Vagina (tissue), 2 donors: ENCODE measurements at regions not wholly inside any gene's neighbourhood (a gene's known extent, or its start where the extent isn't known, plus 50 kb on each side); places are given as distances from the start of the nearest gene placed in this dataset.

ENCODE experiments used
- POLR2A ChIP-seq, 2 donors: fragments of 450-650 bp; IDR thresholded peaks; one replicate each; pipeline ENCODE4 v1.6.1; 2017; ENCODE audit warnings: antibody characterized with exemption in 2 of 2, mild to moderate bottlenecking in 2 of 2, moderate library complexity in 2 of 2
- POLR2AphosphoS5 ChIP-seq, 2 donors: sonication (generic); formaldehyde crosslinking; IDR thresholded peaks; one replicate each; pipeline ENCODE4 v1.9.0; 2017; ENCODE audit warnings: antibody characterized with exemption in 2 of 2, mild to moderate bottlenecking in 2 of 2, low read depth in 1 of 2; ENCODE audit not compliant: insufficient read depth in 1 of 2
- TF ChIP-seq, protein P1 (sequence below), 3 experiments: fragments of 450-650 bp in 2 of 3; fragments of 200-600 bp in 1 of 3; sonication (generic) in 1 of 3; IDR thresholded peaks; one replicate each; pipeline ENCODE4 v1.5.1; 2017 to 2019; ENCODE audit warnings: antibody characterized with exemption in 3 of 3, mild to moderate bottlenecking in 2 of 3, moderate library complexity in 2 of 3

DNA sequence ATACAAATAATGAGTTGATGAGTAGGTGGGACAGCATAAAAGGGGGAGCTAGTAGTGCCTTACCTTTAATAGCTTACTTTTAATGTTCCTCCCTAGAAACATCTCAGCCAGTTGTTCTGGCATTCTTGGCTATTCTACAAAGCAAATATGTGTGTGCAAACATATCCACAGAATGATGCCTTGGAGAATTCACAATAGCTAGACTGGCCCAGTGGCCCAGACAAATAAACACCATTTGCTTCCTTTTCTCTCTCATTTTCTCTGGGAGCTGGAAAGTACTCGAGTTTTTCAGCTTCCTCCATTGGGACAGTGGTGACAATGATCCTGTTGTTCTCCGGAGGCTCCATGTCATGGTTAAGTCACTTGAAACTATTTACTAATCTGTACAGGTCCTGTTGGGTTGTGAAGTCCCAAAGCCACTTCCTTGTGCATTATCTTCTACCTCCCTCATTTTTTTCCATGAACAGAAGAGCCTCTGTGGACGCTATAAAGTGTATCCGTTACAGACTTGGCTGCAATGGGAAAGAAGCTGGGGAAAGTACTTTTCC, 122.9 kb downstream of the DMAC1 start:
- TF ChIP-seq, protein P1, sequence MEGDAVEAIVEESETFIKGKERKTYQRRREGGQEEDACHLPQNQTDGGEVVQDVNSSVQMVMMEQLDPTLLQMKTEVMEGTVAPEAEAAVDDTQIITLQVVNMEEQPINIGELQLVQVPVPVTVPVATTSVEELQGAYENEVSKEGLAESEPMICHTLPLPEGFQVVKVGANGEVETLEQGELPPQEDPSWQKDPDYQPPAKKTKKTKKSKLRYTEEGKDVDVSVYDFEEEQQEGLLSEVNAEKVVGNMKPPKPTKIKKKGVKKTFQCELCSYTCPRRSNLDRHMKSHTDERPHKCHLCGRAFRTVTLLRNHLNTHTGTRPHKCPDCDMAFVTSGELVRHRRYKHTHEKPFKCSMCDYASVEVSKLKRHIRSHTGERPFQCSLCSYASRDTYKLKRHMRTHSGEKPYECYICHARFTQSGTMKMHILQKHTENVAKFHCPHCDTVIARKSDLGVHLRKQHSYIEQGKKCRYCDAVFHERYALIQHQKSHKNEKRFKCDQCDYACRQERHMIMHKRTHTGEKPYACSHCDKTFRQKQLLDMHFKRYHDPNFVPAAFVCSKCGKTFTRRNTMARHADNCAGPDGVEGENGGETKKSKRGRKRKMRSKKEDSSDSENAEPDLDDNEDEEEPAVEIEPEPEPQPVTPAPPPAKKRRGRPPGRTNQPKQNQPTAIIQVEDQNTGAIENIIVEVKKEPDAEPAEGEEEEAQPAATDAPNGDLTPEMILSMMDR (IDR thresholded peaks at IDR 0.05): no peak
- no peak for TF ChIP-seq POLR2AphosphoS5 (IDR thresholded peaks at IDR 0.05; ENCODE audit: insufficient read depth in 1 of 2, low read depth in 1 of 2)
- TF ChIP-seq POLR2A (IDR thresholded peaks at IDR 0.05): no peak
